B cell (primary cell): ENCODE measurements at regions not wholly inside any gene's neighbourhood (a gene's known extent, or its start where the extent isn't known, plus 50 kb on each side); places are given as distances from the start of the nearest gene placed in this dataset.

ENCODE experiments used
- EZH2 ChIP-seq: IDR thresholded peaks from 2 replicates; pipeline ENCODE4 v1.6.1; 2012; ENCODE audit warnings: borderline replicate concordance, low read depth, mild to moderate bottlenecking, moderate library complexity, low read length; ENCODE audit not compliant: insufficient read depth, poor library complexity, severe bottlenecking
- TF ChIP-seq, protein P1 (sequence below): fragments of 200-600 bp; IDR thresholded peaks from one replicate; pipeline ENCODE4 v1.8.0; 2022; ENCODE audit warnings: antibody characterized with exemption, mild to moderate bottlenecking

- TF ChIP-seq, protein P1, sequence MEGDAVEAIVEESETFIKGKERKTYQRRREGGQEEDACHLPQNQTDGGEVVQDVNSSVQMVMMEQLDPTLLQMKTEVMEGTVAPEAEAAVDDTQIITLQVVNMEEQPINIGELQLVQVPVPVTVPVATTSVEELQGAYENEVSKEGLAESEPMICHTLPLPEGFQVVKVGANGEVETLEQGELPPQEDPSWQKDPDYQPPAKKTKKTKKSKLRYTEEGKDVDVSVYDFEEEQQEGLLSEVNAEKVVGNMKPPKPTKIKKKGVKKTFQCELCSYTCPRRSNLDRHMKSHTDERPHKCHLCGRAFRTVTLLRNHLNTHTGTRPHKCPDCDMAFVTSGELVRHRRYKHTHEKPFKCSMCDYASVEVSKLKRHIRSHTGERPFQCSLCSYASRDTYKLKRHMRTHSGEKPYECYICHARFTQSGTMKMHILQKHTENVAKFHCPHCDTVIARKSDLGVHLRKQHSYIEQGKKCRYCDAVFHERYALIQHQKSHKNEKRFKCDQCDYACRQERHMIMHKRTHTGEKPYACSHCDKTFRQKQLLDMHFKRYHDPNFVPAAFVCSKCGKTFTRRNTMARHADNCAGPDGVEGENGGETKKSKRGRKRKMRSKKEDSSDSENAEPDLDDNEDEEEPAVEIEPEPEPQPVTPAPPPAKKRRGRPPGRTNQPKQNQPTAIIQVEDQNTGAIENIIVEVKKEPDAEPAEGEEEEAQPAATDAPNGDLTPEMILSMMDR: no peak
- no peak for TF ChIP-seq EZH2
These were observed 257.1 kb downstream of the PHLDA1 start for GRCh38 chr12:75774261-75775052.
